GM18909 (cell line): ENCODE measurements at regions not wholly inside any gene's neighbourhood (a gene's known extent, or its start where the extent isn't known, plus 50 kb on each side); places are given as distances from the start of the nearest gene placed in this dataset.

Experiments
- ATAC-seq: cut with Tn5 transposase; IDR thresholded peaks from one replicate; pipeline ENCODE4 v1.9.1; 2021; ENCODE audit warnings: mild to moderate bottlenecking; ENCODE audit not compliant: unreplicated experiment, poor library complexity

DNA sequence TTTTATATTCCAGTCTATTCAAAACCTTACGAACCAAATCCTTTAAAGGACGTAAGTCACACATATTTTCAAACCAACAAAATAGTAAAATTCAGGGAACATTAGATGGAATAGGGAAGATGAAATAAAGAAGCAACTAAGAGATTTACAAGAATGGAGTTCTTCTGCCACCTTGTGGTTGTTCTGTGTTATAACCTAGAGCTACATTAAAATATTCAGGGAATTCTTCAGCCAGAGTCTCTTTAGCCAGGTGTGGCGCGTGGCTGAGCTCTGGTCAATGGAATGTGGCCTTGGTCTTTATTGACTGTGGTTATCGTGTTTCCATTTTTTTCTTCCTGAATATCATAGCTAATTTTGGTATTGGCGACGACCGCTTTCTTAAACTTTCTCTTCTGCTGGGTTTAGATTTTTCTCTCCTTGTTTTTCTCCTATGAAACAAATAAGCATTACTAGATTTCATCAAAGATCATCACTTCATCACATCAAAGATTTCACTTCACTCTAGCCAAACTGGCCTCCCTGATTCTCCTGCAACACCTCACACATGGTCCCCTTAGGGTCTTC is 221.3 kb downstream of the MRPL39 start:
- ATAC-seq: peak; percentile 48

DNA sequence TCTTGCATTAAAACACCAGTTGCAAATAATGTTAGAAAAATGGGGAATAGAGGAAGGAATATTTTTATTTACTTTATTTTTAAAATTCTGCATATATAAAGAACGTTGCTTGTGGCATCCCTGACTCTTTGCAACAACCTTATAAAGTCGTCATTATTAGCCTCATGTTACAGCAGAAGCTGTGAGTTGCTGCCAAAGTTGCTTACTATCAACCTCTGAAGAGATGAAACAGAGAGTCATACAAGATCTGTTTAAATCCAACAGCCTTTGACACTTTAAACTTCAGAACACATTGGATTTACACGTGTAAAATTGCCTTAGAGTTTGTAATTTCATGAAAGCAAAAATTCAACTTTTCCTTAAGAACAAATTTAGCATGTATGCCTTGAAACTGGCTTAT is 221.9 kb downstream of the MRPL39 start:
- no peak for ATAC-seq

GRCh38 chr21:25384782-25385181 is 222.5 kb downstream of the MRPL39 start:
- no peak for ATAC-seq

- no peak for ATAC-seq
Observed at GRCh38 chr21:25383545-25383944, 223.7 kb downstream of the MRPL39 start.

GRCh38 chr21:25381936-25382452 is 225.3 kb downstream of the MRPL39 start:
- ATAC-seq: no peak

- ATAC-seq: no peak
Observed at GRCh38 chr21:25375675-25376074, 231.6 kb downstream of the MRPL39 start.

DNA sequence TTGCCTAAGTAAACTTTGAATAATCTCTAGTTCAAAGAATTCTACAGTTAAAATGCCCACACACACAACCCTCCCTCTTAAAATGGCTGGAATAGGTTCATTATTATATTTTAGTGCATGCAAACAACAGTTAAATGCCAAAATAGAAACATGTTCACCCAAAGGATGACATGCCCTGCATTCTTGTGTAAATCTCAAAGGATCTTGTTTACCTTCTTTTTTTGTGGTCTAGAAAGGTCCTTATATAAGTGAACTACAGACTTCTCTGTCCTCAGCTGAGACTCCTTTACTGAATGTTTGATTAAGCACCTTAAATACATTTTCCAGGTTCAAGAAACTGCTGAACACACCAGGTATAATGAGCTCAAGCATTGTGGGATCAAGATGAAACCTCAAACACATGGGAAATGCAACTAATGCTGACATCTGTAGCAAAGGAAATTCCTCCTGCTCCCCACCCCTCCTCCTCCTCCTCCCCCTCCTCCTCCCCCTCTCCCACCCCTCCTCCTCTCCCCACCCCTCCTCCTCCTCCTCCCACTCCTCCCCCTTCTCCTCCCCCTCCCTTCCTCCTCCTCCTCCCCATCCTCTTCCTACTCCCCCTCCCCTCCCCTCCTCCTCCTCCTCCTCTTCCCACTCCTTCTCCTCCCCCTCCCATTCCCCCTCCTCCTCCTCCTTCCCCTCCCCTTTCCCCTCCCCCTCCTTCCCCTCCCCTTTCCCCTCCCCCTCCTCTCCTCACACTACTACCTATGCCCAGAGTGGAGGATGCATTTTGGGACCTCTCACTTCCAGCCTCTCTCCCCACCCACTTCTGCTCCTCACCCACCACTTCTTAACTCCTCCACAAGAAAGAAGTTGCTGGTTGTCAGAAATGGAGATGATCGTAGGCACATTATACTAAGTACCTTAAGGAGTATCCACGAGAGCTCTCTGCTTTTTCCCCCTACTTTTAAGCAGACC is 233.9 kb downstream of the MRPL39 start:
- ATAC-seq: no peak

GRCh38 chr21:25371841-25372425 is 235.3 kb downstream of the MRPL39 start:
- no peak for ATAC-seq

DNA sequence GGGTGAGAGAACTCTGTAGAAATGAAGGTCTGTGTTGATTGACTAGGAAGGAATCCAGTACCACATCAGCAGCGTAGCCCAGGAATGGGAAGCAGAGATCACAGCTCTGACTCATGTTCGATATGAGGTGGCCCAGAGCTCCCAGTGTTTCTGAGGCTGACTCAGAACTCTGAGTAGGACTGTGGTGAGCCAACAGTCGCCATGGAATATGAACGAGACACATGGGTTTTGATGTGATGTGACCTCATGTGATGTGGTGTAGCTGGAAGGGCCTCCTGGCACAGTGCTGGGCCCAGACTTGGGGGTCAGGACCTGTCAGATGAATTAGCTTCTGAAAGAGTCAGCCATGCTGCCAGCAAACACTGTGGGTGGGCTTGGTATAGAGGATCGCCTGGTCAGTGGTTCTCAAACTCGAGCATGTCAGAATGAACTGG is 237.0 kb downstream of the MRPL39 start:
- no peak for ATAC-seq

- no peak for ATAC-seq
Observed at GRCh38 chr21:25369524-25370300, 237.6 kb downstream of the MRPL39 start.

- ATAC-seq: no peak
Observed at GRCh38 chr21:25368531-25368930, 238.8 kb downstream of the MRPL39 start.

DNA sequence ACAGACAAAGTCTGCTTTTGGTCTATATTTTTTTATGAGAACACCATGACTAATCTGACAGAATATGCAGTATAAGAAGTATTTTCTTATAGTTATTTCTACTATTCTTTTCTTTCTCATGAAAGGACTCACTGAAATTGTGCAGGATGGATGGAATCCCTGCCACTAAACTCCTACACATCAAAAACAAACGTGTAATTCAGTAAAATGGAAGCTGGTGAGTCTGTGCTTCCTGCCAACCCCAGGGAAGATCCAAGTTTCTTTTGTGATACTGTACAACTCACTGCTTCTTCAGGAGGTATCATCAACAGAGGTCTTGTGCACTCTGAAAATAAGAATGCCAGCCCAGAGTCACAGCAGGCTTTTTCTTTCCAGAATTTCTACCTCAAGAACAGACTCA is 241.2 kb downstream of the MRPL39 start:
- ATAC-seq: no peak

GRCh38 chr21:25362375-25363267 is 244.7 kb downstream of the MRPL39 start:
- no peak for ATAC-seq

DNA sequence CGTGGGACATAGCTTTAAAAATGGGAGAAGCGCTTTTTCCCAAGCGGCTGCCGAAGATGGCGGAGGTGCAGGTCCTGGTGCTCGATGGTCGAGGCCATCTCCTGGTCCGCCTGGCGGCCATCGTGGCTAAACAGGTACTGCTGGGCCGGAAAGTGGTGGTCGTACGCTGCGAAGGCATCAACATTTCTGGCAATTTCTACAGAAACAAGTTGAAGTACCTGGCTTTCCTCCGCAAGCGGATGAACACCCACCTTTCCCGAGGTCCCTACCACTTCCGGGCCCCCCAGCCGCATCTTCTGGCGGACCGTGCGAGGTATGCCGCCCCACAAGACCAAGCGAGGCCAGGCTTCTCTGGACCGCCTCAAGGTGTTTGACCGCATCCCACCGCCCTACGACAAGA is 245.5 kb downstream of the MRPL39 start:
- ATAC-seq: no peak

DNA sequence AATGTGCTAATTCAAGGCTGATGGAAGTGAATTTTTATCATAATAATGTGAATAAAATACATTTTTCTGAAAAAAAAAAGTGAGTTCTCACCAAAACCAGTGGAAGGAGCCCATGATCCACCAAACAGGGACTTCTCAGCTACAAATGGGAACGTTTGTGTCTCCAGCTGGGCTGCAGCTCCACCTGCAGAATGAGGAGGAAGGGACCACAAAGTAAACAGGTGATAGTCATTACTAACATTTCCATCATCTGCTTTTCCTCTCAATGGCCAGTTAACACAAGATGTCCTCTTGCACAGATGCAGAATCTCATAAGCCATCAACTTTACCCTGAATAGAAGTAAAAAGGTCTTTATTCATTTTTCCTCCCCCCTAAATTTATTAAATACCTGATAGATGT is 246.2 kb downstream of the MRPL39 start:
- no peak for ATAC-seq

DNA sequence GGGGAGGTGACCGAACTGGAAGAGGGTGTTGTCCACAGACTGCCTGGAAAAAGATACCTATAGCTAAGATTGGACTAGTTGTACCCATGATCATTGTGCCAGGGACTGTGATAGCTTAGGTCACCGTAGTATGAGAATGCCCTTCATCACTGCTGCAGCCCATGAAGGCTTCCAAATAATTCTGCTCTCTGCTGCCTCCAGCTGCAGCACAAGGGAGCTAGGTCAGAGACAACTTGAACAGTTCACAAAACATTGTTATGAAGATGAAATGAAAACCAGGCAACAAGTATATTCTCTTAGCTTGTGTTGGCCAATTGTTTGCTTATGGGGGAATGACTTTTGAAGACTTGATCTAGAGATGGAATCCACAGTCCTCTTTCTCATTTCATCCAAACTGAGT is 246.7 kb downstream of the MRPL39 start:
- peak; percentile 40 for ATAC-seq

- no peak for ATAC-seq
Observed at GRCh38 chr21:25359724-25360123, 247.6 kb downstream of the MRPL39 start.

DNA sequence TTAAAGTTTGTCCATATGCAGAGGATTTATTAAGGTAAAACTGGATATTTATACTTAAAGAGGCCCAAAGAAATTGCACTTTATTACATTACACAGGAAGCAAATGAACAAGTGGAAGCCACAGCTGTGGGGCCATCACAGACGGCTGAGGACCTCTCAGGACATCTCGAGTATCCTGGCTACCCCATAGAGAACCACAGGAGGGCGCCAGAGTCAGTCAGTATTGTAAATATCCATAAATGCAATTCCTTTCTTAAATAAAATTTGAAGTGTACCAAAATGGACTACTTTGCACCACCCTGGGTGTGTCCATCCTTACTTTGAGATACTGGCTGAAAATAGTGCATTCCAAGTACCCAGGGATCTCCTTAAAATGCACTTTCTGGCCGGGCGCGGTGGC is 257.2 kb downstream of the MRPL39 start:
- peak; percentile 61 for ATAC-seq

GRCh38 chr21:25343774-25344545 is 263.3 kb downstream of the MRPL39 start:
- ATAC-seq: no peak
